GM12878 (cell line): ENCODE measurements at regions not wholly inside any gene's neighbourhood (a gene's known extent, or its start where the extent isn't known, plus 50 kb on each side); places are given as distances from the start of the nearest gene placed in this dataset.

Experiments used
- ATAC-seq: fragments of 200-7000 bp; cut with Tn5 transposase; 3 replicates; pipeline ENCODE4 v1.9.1; 2020; ENCODE audit warnings: mild to moderate bottlenecking, moderate library complexity
- BruUV-seq: library from RNA; stranded (reverse); fragments of 400-500 nt; replicated peaks from 2 replicates; lab custom pipeline; 2021; lab: Mats Ljungman, UMichigan
- CTCF ChIA-PET: fragments of 300-600 bp; sonication (Branson Sonifier 250); formaldehyde crosslinking; extraction: SDS; loops from one replicate; lab custom pipeline; 2021; ENCODE audit warnings: inconsistent platforms; lab: Yijun Ruan, JAX
- POLR2A ChIA-PET: fragments of 350-600 bp; formaldehyde crosslinking; extraction: SDS; loops from one replicate; lab custom pipeline; 2021; ENCODE audit warnings: inconsistent platforms; lab: Charles Lee
- RAD21 ChIA-PET: fragments of 300-600 bp; sonication (Branson Sonifier 250); formaldehyde crosslinking; loops from one replicate; lab custom pipeline; 2023; ENCODE audit warnings: antibody characterized with exemption; ENCODE audit not compliant: unreplicated experiment; lab: Charles Lee
- SMC1A ChIA-PET: fragments of 300-600 bp; sonication (Branson Sonifier 250); formaldehyde crosslinking; loops from one replicate; lab custom pipeline; 2023; ENCODE audit not compliant: unreplicated experiment, uncharacterized antibody; lab: Charles Lee
- DNase-seq: peaks from one replicate; pipeline ENCODE4 v3.0.0-alpha.2; 2011; ENCODE audit warnings: low read depth, low spot score
- FAIRE-seq: peaks from 3 replicates; lab custom pipeline; 2011; peaks lifted over from hg19 to GRCh38; lab: Jason Lieb, UNC
- H2AFZ ChIP-seq: 2 replicates; pipeline ENCODE4 v1.6.0; 2011; ENCODE audit warnings: low read depth, low read length, control low read depth; ENCODE audit not compliant: control insufficient read depth
- H3K27ac ChIP-seq: 2 replicates; pipeline ENCODE4 v1.5.1; 2011; ENCODE audit warnings: control low read depth; ENCODE audit not compliant: control insufficient read depth, insufficient read depth
- H3K27me3 ChIP-seq, 2 experiments: replicated peaks in 1 of 2; 2 replicates each; pipeline versions ENCODE4 v1.6.0 to v1.6.1; 2011; ENCODE audit warnings: low read length in 1 of 2; ENCODE audit not compliant: control insufficient read depth in 2 of 2, insufficient read depth in 2 of 2
- H3K36me3 ChIP-seq, 2 experiments: 2 replicates each; pipeline ENCODE4 v1.5.1; 2011; ENCODE audit warnings: low read length in 1 of 2; ENCODE audit not compliant: control insufficient read depth in 2 of 2, insufficient read depth in 2 of 2
- H3K4me1 ChIP-seq: 2 replicates; pipeline ENCODE4 v1.6.1; 2011; ENCODE audit warnings: mild to moderate bottlenecking, low read length, moderate library complexity, mixed read lengths; ENCODE audit not compliant: control insufficient read depth, insufficient read depth
- H3K4me2 ChIP-seq: 2 replicates; pipeline ENCODE4 v1.6.0; 2011; ENCODE audit warnings: control low read depth; ENCODE audit not compliant: control insufficient read depth, insufficient read depth
- H3K4me3 ChIP-seq: fragments of 200-600 bp; sonication (generic); 2 replicates; pipeline ENCODE4 v1.5.1; 2016
- H3K79me2 ChIP-seq: 2 replicates; pipeline ENCODE4 v1.6.0; 2011; ENCODE audit warnings: low read length; ENCODE audit not compliant: control insufficient read depth, insufficient read depth
- H3K9ac ChIP-seq: 2 replicates; pipeline ENCODE4 v1.8.0; 2011; ENCODE audit warnings: low read length, control low read depth, mixed read lengths; ENCODE audit not compliant: control insufficient read depth, insufficient read depth
- H3K9me3 ChIP-seq: replicated peaks from 3 replicates; pipeline ENCODE4 v1.5.1; 2011; ENCODE audit warnings: mild to moderate bottlenecking, low read length; ENCODE audit not compliant: control insufficient read depth, insufficient read depth
- H4K20me1 ChIP-seq: 2 replicates; pipeline ENCODE4 v1.6.0; 2011; ENCODE audit not compliant: control insufficient read depth, insufficient read depth
- BRCA1 ChIP-seq: IDR thresholded peaks from 2 replicates; pipeline ENCODE4 v1.6.1; 2011; ENCODE audit warnings: low read depth, low read length, improper control_type of control experiment
- CBFB ChIP-seq: IDR thresholded peaks from 2 replicates; pipeline ENCODE4 v1.6.1; 2016; ENCODE audit warnings: antibody characterized with exemption, low read depth
- EED ChIP-seq: sonication (generic); IDR thresholded peaks from 2 replicates; pipeline ENCODE4 v1.6.1; 2016; ENCODE audit warnings: antibody characterized with exemption, low read depth
- FOXM1 ChIP-seq: IDR thresholded peaks from 2 replicates; pipeline ENCODE4 v1.6.1; 2012; ENCODE audit warnings: low read depth, mild to moderate bottlenecking, inconsistent platforms, low read length, moderate library complexity
- KDM1A ChIP-seq: fragments of 200-600 bp; sonication (generic); IDR thresholded peaks from 2 replicates; pipeline ENCODE4 v1.6.1; 2016; ENCODE audit warnings: borderline replicate concordance
- POLR2AphosphoS2 ChIP-seq: IDR thresholded peaks from 2 replicates; pipeline ENCODE4 v1.6.1; 2011; ENCODE audit warnings: low read depth, mild to moderate bottlenecking, low read length, improper control_type of control experiment, moderate library complexity
- RBBP5 ChIP-seq: fragments of 200-600 bp; sonication (generic); conservative IDR thresholded peaks from 2 replicates; pipeline ENCODE4 v1.6.1; 2016
- REST ChIP-seq: IDR thresholded peaks from 2 replicates; pipeline ENCODE4 v1.6.1; 2012; ENCODE audit warnings: mild to moderate bottlenecking, low read depth, low read length
- STAT1 ChIP-seq: fragments of 450-650 bp; conservative IDR thresholded peaks from 2 replicates; pipeline ENCODE4 v1.6.1; 2014; ENCODE audit warnings: antibody characterized with exemption, mild to moderate bottlenecking
- WRNIP1 ChIP-seq: IDR thresholded peaks from 2 replicates; pipeline ENCODE4 v1.6.1; 2011; ENCODE audit warnings: low read depth, low read length, improper control_type of control experiment, borderline replicate concordance
- ZNF274 ChIP-seq: IDR thresholded peaks from one replicate; pipeline ENCODE4 v1.8.0; 2011; ENCODE audit not compliant: insufficient read length, insufficient read depth
- WGBS: methylation state at CpG from one replicate; pipeline ENCODE4 v1.1.6; 2016; ENCODE audit warnings: low lambda C conversion rate; ENCODE audit not compliant: insufficient replicate concordance, insufficient coverage; ENCODE audit errors: missing lambda C conversion rate; 5-methylcytosine and 5-hydroxymethylcytosine counted together
- in situ Hi-C: fragments of 300-500 bp; cut with MboI; formaldehyde crosslinking; loops from 9 replicates; pipeline ENCODE4 v1.14.3; 2018; ENCODE audit warnings: mixed read lengths
- intact Hi-C: fragments of 100-400 bp; cut with micrococcal nuclease; formaldehyde crosslinking; loops from one replicate; pipeline ENCODE4 v1.14.2; 2022; ENCODE audit not compliant: unreplicated experiment
- TF ChIP-seq, protein P1 (sequence below): fragments of 450-650 bp; IDR thresholded peaks from 2 replicates; pipeline ENCODE4 v1.6.1; 2017; ENCODE audit warnings: borderline replicate concordance

- ATAC-seq: no peak
- no peak overlapping the region for H3K4me2 ChIP-seq
- intact Hi-C loops: no loop called here
- TF ChIP-seq STAT1 (no peak), CBFB (no peak), EED (no peak), WRNIP1 (no peak), KDM1A (no peak), ZNF274 (no peak), REST (no peak), FOXM1 (no peak), RBBP5 (no peak), BRCA1 (no peak), POLR2AphosphoS2 (no peak)
- TF ChIP-seq, protein P1, sequence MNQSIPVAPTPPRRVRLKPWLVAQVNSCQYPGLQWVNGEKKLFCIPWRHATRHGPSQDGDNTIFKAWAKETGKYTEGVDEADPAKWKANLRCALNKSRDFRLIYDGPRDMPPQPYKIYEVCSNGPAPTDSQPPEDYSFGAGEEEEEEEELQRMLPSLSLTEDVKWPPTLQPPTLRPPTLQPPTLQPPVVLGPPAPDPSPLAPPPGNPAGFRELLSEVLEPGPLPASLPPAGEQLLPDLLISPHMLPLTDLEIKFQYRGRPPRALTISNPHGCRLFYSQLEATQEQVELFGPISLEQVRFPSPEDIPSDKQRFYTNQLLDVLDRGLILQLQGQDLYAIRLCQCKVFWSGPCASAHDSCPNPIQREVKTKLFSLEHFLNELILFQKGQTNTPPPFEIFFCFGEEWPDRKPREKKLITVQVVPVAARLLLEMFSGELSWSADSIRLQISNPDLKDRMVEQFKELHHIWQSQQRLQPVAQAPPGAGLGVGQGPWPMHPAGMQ: no peak
- TF ChIP-seq, all 136 proteins: peak for 0
- H2AFZ ChIP-seq: no peak overlapping the region
- no peaks in the 10 kb centered on the region for H3K9me3 ChIP-seq
- no TSS peak for BruUV-seq
- ChIA-PET SMC1A (interaction anchor here (0.7 kb wide), 1 partner anchor 31 kb away, joined by 3 read pairs; no protein-coding TSS in a partner anchor), RAD21 (no interaction called here), POLR2A (no interaction called here), CTCF (no interaction called here)
- FAIRE-seq (no peak), DNase-seq (no peak)
- no peaks in the 10 kb centered on the region for H3K4me1 ChIP-seq
- WGBS: 45% methylated on average over 2 of the region's 2 CpGs
- H3K36me3 ChIP-seq: no peaks in the 10 kb centered on the region
- no peak overlapping the region for H3K9ac ChIP-seq
- no peak overlapping the region for H3K27ac ChIP-seq
- H3K27me3 ChIP-seq: no peaks in the 10 kb centered on the region
- H4K20me1 ChIP-seq: no peaks in the 10 kb centered on the region
- H3K79me2 ChIP-seq: no peaks in the 10 kb centered on the region
- H3K4me3 ChIP-seq: no peak overlapping the region
- in situ Hi-C loops: no loop called here
Observed at GRCh38 chr3:189101594-189101993, 70.2 kb upstream of the TPRG1 start.
